Skeletal muscle satellite cell (primary cell): ENCODE measurements at regions not wholly inside any gene's neighbourhood (a gene's known extent, or its start where the extent isn't known, plus 50 kb on each side); places are given as distances from the start of the nearest gene placed in this dataset.

ENCODE experiments used
- H3K27me3 ChIP-seq: 2 replicates; pipeline ENCODE4 v1.7.0; 2013; ENCODE audit warnings: low read length; ENCODE audit not compliant: control insufficient read depth, insufficient read depth
- H3K36me3 ChIP-seq: 2 replicates; pipeline ENCODE4 v1.7.0; 2013; ENCODE audit warnings: mild to moderate bottlenecking, control low read depth, low read length; ENCODE audit not compliant: insufficient read depth
- H3K4me1 ChIP-seq: 2 replicates; pipeline ENCODE4 v1.7.0; 2013; ENCODE audit warnings: low read length; ENCODE audit not compliant: control insufficient read depth, insufficient read depth
- H3K4me2 ChIP-seq: 2 replicates; pipeline ENCODE4 v1.7.0; 2013; ENCODE audit warnings: mild to moderate bottlenecking, low read length
- H3K4me3 ChIP-seq: 2 replicates; pipeline ENCODE4 v1.7.0; 2013; ENCODE audit warnings: low read length
- H3K9ac ChIP-seq: 2 replicates; pipeline ENCODE4 v1.7.0; 2013; ENCODE audit warnings: mild to moderate bottlenecking, low read depth, low read length, moderate library complexity
- H3K9me3 ChIP-seq: replicated peaks from 2 replicates; pipeline ENCODE4 v1.7.0; 2013; ENCODE audit warnings: mild to moderate bottlenecking, control low read depth, low read length

DNA sequence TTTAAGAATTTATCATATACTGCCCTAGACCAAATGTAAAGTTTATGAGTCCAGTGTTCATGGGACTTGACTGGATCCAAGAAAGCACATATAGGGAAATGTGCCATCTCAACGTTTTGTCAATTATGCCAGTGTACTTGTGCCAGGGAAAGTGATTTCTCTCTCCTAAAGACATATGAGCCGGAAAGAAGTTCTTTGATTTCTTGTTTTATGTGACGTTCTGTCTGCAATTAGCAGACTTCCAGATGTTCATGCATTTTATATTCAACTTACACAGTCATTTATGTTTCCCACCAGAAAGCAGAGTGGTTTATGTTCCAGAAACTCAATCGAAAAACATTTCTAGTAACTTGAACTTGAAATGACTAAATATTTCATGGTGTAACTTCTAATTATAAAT, 203.8 kb downstream of the FAM170A start:
- Histone ChIP-seq H3K9me3 (no peaks in the 10 kb centered on the region), H3K27me3 (no peaks in the 10 kb centered on the region), H3K9ac (no peak overlapping the region), H3K4me2 (no peak overlapping the region), H3K4me3 (no peak overlapping the region), H3K36me3 (no peaks in the 10 kb centered on the region), H3K4me1 (no peaks in the 10 kb centered on the region)

DNA sequence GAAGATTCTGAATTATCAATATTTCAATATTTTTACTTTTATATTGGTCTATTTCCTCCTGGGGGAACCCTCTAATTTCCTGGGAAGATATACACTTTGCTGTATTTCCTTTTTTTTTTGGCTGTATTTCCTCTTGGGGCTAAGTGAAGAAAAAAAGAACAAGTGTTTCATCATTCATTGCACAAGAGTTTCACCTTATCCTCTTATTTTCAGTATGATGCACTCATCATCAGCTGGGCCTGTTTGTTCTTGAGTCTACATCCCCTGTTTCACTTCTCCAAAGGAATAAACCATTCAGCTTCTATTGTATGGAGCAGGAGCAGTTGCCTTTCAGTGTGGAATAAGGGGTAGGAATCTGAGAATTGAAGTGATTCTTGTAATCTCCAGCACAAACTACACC, 210.8 kb downstream of the FAM170A start:
- Histone ChIP-seq H3K36me3 (no peaks in the 10 kb centered on the region), H3K4me2 (no peak overlapping the region), H3K9ac (no peak overlapping the region), H3K4me3 (no peak overlapping the region), H3K4me1 (no peaks in the 10 kb centered on the region), H3K9me3 (no peaks in the 10 kb centered on the region), H3K27me3 (no peaks in the 10 kb centered on the region)

DNA sequence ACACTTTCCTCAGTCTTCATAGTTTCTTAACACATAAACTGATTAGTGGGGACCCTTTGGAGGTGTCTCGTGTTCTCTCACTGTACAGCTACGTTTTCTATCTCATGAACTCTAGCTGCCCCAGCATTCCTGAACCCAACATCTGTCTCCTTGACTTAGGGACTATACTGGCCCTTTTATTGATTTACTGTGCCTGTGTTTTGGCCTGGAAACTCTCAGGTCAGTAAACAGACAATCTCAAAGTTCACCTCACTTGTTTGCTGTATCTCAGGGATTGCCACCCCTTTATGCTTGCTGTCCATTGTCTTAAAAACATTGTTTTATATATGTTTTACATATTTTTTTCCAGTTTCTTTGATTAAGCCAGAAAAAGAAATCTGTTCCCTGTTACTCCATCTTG, 222.8 kb downstream of the FAM170A start:
- H3K27me3 ChIP-seq = no peaks in the 10 kb centered on the region
- no peaks in the 10 kb centered on the region for H3K4me1 ChIP-seq
- no peak overlapping the region for H3K9ac ChIP-seq
- H3K36me3 ChIP-seq = no peaks in the 10 kb centered on the region
- H3K4me2 ChIP-seq = no peak overlapping the region
- no peak overlapping the region for H3K4me3 ChIP-seq
- no peaks in the 10 kb centered on the region for H3K9me3 ChIP-seq

DNA sequence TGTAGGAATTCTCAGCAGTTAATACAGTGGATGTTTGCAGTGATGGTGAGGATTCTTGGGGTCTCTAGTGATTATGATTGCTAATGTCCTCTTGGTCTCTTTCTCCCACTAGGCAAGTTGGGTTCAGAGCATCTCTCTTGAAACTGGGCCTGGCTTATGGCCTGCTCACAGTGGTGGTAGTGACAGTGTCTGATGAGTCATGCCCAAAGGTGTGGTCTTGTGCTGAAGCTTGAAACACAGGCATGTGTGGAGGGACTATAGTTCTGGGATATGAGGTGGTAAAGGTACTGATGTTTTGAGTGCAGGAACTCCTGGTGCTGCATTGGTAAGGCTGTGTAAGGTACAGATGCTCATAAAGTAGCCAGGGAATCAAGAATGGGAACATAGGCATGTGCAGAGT, 231.1 kb downstream of the FAM170A start:
- no peak overlapping the region for H3K4me2 ChIP-seq
- no peak overlapping the region for H3K4me3 ChIP-seq
- H3K36me3 ChIP-seq = no peaks in the 10 kb centered on the region
- H3K9me3 ChIP-seq = no peaks in the 10 kb centered on the region
- H3K4me1 ChIP-seq = no peaks in the 10 kb centered on the region
- H3K27me3 ChIP-seq = no peaks in the 10 kb centered on the region
- H3K9ac ChIP-seq = no peak overlapping the region

DNA sequence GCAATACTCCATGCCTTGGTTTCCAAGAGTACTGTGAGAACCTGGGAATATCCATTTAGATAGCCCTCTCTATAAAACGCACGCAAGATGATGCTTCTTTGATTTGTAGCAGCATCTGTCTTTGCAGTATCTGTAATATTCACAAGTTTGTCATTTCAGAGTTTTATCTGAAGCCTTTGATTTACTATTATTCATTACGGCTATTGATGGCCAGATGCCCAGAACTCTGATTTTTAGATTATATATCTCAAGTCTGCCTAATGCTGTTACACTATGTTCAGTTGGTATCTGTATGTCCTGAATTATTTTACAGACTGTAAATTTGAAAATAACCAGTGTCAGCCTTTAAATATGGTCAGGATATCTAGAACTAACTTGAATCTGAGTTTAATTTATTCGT, 233.3 kb downstream of the FAM170A start:
- Histone ChIP-seq H3K36me3 (no peaks in the 10 kb centered on the region), H3K4me2 (no peak overlapping the region), H3K9ac (no peak overlapping the region), H3K9me3 (no peaks in the 10 kb centered on the region), H3K27me3 (no peaks in the 10 kb centered on the region), H3K4me3 (no peak overlapping the region), H3K4me1 (no peaks in the 10 kb centered on the region)

DNA sequence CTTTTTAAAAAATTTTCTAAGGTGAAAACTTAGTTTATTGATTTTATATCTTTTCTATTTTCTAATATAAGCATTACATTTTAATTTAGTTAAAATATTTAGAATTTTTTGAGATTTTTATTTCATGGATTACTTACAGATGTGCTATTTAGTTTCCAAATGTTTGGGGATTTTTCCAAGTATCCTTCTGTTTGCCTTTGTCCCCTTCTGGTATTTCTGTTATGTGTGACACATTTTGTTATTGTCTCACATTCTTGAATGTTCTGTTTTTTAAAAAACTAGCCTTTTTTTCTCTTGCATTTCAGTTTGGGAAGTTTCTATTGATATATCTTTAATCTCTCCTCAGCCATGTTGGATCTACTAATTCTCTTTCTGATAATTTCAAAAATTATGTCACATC, 234.9 kb downstream of the FAM170A start:
- H3K4me3 ChIP-seq = no peak overlapping the region
- H3K27me3 ChIP-seq = no peaks in the 10 kb centered on the region
- no peaks in the 10 kb centered on the region for H3K4me1 ChIP-seq
- H3K9ac ChIP-seq = no peak overlapping the region
- H3K36me3 ChIP-seq = no peaks in the 10 kb centered on the region
- no peaks in the 10 kb centered on the region for H3K9me3 ChIP-seq
- no peak overlapping the region for H3K4me2 ChIP-seq

DNA sequence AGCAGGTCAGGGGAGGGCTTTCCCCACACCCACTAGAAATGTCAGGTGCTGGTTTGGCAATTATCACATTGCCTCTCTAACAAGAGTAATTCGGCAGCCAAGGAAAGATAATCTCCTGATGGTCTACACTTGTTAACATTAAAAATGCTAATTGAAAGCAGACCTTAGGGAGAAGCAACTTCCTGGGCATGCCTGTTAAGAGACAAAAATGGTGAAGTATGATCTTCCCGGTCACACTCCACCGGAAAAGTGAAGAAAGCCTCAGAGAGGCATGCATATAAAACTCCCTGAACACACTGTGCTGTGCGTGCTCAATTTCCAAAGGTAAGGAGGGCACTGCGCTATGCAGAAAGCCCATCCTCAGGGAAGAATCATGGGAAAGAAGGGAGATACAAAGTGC, 244.3 kb downstream of the FAM170A start:
- H3K27me3 ChIP-seq = no peaks in the 10 kb centered on the region
- no peak overlapping the region for H3K9ac ChIP-seq
- no peak overlapping the region for H3K4me2 ChIP-seq
- H3K4me1 ChIP-seq = no peaks in the 10 kb centered on the region
- H3K4me3 ChIP-seq = no peak overlapping the region
- H3K9me3 ChIP-seq = no peaks in the 10 kb centered on the region
- no peaks in the 10 kb centered on the region for H3K36me3 ChIP-seq

DNA sequence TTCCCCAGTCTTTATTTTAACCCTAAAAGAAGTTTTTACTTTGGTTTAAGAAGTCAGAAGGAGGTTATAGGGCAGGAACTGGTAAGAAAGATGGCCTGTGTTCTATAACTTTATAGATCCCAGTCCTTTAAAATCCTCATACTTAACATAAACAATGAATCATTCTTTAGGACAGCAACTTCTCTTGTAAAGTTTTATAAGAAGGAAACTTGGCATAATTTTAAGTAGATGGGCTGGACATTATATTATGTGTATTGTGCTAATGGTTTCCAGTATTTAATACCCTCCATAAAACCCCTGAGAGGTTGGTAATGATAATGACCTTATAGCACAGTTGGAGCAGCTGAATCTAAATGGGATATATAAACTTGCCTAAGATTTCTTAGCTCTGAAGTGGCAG, 247.2 kb downstream of the FAM170A start:
- Histone ChIP-seq H3K4me1 (no peaks in the 10 kb centered on the region), H3K9me3 (no peaks in the 10 kb centered on the region), H3K4me3 (no peak overlapping the region), H3K36me3 (no peaks in the 10 kb centered on the region), H3K27me3 (no peaks in the 10 kb centered on the region), H3K9ac (no peak overlapping the region), H3K4me2 (no peak overlapping the region)

DNA sequence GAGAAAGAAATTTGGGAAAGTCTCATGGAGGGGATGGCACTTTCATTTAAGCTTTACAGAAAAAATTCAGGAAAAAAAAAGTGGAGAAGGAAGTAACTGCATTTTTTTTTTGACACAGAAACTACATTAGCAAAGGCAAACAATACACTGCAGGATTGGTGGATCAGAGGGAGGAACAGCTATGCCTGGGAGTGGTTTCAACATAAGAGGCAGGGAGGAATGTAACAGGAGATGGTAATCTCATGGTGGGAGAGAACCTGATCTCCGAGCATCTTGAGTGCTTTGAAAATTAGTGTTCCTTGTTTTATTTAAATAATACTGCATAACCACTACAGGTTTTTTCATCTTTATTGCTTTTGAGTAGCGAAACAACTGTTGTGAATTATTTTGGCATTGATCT, 249.4 kb downstream of the FAM170A start:
- H3K4me2 ChIP-seq = no peak overlapping the region
- no peak overlapping the region for H3K9ac ChIP-seq
- no peak overlapping the region for H3K4me3 ChIP-seq
- H3K27me3 ChIP-seq = no peaks in the 10 kb centered on the region
- no peaks in the 10 kb centered on the region for H3K9me3 ChIP-seq
- H3K4me1 ChIP-seq = no peaks in the 10 kb centered on the region
- no peaks in the 10 kb centered on the region for H3K36me3 ChIP-seq

DNA sequence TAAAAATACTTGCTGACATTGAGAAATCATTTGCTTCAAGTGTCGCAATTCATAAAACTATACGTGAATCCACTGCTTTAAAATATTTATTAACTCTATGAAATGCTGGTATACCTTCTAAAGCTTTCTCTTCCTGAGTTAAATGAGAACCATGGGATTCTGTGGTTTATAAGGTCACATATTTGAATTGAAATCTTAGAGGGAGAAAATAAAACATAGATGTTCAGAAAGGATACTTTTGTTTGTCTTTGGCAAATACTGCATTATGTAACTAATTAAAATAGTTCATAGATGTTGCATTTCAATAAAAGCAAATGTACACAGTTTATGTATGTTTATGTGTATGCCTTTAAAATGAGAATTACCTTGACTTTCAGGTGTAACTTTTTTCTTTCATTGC, 250.1 kb downstream of the FAM170A start:
- Histone ChIP-seq H3K4me3 (no peak overlapping the region), H3K9me3 (no peaks in the 10 kb centered on the region), H3K4me1 (no peaks in the 10 kb centered on the region), H3K9ac (no peak overlapping the region), H3K4me2 (no peak overlapping the region), H3K27me3 (no peaks in the 10 kb centered on the region), H3K36me3 (no peaks in the 10 kb centered on the region)

DNA sequence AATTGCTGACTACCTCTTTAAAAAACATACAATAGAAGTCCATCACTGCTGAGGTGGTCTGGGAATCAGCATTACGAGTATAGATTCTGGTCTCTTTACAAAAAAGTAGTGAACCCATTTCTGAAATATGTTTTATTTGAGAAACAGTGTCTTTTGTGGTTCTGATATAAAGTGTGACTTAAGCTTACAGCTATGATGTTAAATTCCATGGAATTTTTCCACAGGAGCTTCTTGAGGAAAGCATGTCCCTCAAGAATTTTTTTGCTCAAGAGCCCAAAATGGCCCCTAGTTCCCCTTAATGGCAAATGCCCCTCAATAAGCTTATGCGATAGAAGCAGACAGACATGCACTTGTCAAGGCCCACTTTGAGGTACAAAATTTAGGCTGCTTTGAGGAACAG, 265.7 kb downstream of the FAM170A start:
- Histone ChIP-seq H3K27me3 (peaks cover 18% of the 10 kb centered on the region), H3K4me2 (no peak overlapping the region), H3K9me3 (no peaks in the 10 kb centered on the region), H3K4me1 (no peaks in the 10 kb centered on the region), H3K4me3 (no peak overlapping the region), H3K36me3 (no peaks in the 10 kb centered on the region), H3K9ac (no peak overlapping the region)

DNA sequence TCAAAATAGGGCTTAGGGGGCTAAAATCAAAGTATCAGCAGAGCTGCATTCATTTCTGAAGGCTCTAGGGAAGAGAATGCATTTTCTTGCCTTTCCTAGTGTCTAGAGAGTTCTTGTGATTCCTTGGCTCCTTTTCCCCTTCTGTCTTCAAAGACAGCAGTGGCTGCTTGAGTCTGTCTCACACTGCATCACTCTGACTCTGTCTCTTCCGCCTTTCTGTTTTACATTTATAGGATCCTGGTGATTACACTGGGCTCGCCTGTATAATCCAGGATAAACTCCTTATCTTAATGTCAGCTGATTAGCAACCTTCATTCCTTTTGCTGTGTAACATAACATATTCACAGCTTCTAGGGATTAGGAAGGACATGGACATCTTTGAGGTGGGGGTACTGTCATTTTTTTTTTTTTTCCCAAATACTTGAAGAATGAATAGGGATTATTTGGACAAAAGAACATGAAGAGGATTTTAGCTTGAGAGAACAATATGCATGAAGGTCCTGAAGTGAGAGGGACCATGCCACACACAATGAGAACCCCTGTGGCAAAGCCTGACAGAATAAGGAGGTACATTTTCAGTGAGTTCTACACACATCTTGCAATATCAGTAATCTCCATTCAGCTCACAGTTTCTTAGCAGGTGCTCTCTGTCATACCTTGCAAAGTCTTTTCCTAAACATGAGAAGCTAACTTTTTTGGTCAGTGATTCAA, 267.6 kb downstream of the FAM170A start:
- Histone ChIP-seq H3K27me3 (peaks cover 22% of the 10 kb centered on the region), H3K9ac (no peak overlapping the region), H3K4me3 (no peak overlapping the region), H3K36me3 (no peaks in the 10 kb centered on the region), H3K9me3 (no peaks in the 10 kb centered on the region), H3K4me1 (no peaks in the 10 kb centered on the region), H3K4me2 (no peak overlapping the region)
